ENCODE measurements at regions not wholly inside any gene's neighbourhood (a gene's known extent, or its start where the extent isn't known, plus 50 kb on each side); places are given as distances from the start of the nearest gene placed in this dataset.

DNA sequence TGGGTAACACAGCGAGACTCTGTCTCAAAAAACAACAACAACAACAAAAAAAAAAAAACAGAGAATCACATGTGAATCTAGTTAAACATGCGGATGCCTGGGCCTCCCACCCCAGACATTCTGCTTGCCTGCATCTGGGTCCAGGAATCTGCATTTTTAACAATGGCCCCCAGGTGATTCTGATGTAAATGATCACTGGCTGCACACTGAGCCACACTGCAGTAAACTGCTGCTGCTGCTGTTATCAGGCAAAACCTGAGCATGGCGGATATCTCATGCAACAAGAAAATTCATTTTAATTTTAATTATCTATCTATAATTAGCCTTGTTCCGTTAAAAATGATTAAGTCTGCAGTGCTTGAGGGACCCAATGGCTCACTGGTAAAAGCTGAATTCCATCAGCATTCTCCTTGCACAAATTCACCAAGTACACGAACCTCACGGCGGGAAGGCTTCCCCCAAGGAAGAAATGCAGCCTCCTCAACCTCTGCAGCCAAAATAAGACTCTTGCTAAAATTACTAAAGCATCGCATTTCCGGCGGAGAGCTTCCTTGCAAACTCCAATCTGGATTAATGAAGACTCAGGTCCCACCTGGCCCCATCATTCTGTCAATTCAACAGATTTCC is 81.6 kb upstream of the SNX9 start:
- H3K4me3 Mint-ChIP-seq (ENCODE audit: low read depth): no peak overlapping the region
- TF ChIP-seq, protein P1, sequence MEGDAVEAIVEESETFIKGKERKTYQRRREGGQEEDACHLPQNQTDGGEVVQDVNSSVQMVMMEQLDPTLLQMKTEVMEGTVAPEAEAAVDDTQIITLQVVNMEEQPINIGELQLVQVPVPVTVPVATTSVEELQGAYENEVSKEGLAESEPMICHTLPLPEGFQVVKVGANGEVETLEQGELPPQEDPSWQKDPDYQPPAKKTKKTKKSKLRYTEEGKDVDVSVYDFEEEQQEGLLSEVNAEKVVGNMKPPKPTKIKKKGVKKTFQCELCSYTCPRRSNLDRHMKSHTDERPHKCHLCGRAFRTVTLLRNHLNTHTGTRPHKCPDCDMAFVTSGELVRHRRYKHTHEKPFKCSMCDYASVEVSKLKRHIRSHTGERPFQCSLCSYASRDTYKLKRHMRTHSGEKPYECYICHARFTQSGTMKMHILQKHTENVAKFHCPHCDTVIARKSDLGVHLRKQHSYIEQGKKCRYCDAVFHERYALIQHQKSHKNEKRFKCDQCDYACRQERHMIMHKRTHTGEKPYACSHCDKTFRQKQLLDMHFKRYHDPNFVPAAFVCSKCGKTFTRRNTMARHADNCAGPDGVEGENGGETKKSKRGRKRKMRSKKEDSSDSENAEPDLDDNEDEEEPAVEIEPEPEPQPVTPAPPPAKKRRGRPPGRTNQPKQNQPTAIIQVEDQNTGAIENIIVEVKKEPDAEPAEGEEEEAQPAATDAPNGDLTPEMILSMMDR (IDR thresholded peaks at IDR 0.05; ENCODE audit: unreplicated experiment): no peak
- DNase-seq (ENCODE audit: low spot score, unreplicated experiment): no peak
- H3K4me1 Mint-ChIP-seq (ENCODE audit: low read depth): no peaks in the 10 kb centered on the region
- H3K27me3 Mint-ChIP-seq: peaks cover 6% of the 10 kb centered on the region
- H3K27ac Mint-ChIP-seq: no peak overlapping the region
- peaks cover 18% of the 10 kb centered on the region for H3K9me3 Mint-ChIP-seq (ENCODE audit: low read depth)
- no peaks in the 10 kb centered on the region for H3K36me3 Mint-ChIP-seq (ENCODE audit: insufficient read depth)

DNA sequence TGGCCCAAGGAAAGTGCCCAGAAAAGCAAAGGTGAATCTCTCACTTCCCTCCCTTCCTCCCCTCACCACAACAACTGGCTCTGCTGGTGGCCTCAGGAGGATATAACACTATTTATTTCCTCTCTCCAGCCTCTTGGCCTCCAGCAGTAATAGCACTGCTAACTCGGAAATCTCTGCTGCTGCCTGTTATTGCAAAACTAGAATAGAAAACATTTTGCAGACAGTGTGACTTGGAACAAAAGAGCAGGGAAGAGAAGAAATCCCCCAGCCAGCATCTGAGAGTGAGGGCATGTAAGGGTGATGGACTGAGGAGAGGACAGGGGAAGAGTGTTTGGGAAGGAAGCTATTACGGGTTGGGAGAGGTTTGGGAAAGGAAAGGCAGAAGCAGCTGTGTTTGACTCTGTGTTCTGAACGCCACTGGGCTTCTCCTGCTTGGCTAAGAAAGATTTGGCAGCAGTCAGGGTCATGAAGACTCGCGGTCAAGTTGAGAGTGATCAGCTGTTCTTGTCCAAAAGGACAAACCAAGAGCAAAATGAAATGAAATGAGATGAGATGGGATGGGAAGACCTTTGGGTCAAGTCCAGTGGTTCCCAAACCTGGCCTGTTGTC is 81.0 kb upstream of the SNX9 start:
- Mint-ChIP-seq H3K9me3 (ENCODE audit: low read depth) (peaks cover 18% of the 10 kb centered on the region), H3K36me3 (ENCODE audit: insufficient read depth) (no peaks in the 10 kb centered on the region), H3K27me3 (peaks cover 6% of the 10 kb centered on the region), H3K27ac (no peak overlapping the region), H3K4me3 (ENCODE audit: low read depth) (no peak overlapping the region), H3K4me1 (ENCODE audit: low read depth) (no peaks in the 10 kb centered on the region)
- DNase-seq (ENCODE audit: low spot score, unreplicated experiment): no peak
- TF ChIP-seq, protein P1 (IDR thresholded peaks at IDR 0.05; ENCODE audit: unreplicated experiment): no peak

- no peak overlapping the region for H3K27ac Mint-ChIP-seq
- no peak for DNase-seq (ENCODE audit: low spot score, unreplicated experiment)
- H3K4me3 Mint-ChIP-seq (ENCODE audit: low read depth): no peak overlapping the region
Measured at GRCh38 chr6:157744102-157744601, 78.9 kb upstream of the SNX9 start.

DNA sequence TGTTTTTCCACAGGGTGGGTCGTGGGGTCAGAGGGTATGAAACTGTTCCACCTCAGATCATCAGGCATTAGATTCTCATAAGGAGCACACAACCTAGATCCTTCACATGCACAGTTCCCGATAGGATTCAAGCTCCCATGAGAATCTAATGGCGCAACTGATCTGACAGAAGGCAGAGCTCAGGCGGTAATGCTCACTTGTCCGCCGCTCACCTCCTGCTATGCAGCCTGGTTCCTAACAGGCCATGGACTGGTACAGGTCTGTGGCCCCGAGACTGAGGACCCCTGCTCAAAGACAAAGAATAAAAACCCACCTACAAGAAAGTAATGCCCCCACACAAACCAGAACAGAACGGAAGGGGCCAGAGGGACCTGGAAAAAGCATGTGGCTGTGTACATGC is 76.1 kb upstream of the SNX9 start:
- H3K9me3 Mint-ChIP-seq (ENCODE audit: low read depth): peaks cover 3% of the 10 kb centered on the region
- DNase-seq (ENCODE audit: low spot score, unreplicated experiment): no peak
- H3K4me1 Mint-ChIP-seq (ENCODE audit: low read depth): no peaks in the 10 kb centered on the region
- H3K36me3 Mint-ChIP-seq (ENCODE audit: insufficient read depth): no peaks in the 10 kb centered on the region
- no peak overlapping the region for H3K27ac Mint-ChIP-seq
- no peak overlapping the region for H3K4me3 Mint-ChIP-seq (ENCODE audit: low read depth)
- TF ChIP-seq, protein P1 (IDR thresholded peaks at IDR 0.05; ENCODE audit: unreplicated experiment): no peak
- H3K27me3 Mint-ChIP-seq: peaks cover 3% of the 10 kb centered on the region

More at GRCh38 chr6:157744102-157744601, 78.9 kb upstream of the SNX9 start:
- TF ChIP-seq, protein P1 (IDR thresholded peaks at IDR 0.05; ENCODE audit: unreplicated experiment): no peak
- no peaks in the 10 kb centered on the region for H3K4me1 Mint-ChIP-seq (ENCODE audit: low read depth)
- H3K36me3 Mint-ChIP-seq (ENCODE audit: insufficient read depth): no peaks in the 10 kb centered on the region
- peaks cover 6% of the 10 kb centered on the region for H3K27me3 Mint-ChIP-seq
- peaks cover 2% of the 10 kb centered on the region for H3K9me3 Mint-ChIP-seq (ENCODE audit: low read depth)

GRCh38 chr6:157747370-157747769 is 75.7 kb upstream of the SNX9 start:
- H3K4me1 Mint-ChIP-seq (ENCODE audit: low read depth): no peaks in the 10 kb centered on the region
- no peak for DNase-seq (ENCODE audit: low spot score, unreplicated experiment)
- peaks cover 7% of the 10 kb centered on the region for H3K9me3 Mint-ChIP-seq (ENCODE audit: low read depth)
- H3K36me3 Mint-ChIP-seq (ENCODE audit: insufficient read depth): no peaks in the 10 kb centered on the region
- TF ChIP-seq, protein P1 (IDR thresholded peaks at IDR 0.05; ENCODE audit: unreplicated experiment): no peak
- no peak overlapping the region for H3K27ac Mint-ChIP-seq
- no peaks in the 10 kb centered on the region for H3K27me3 Mint-ChIP-seq
- no peak overlapping the region for H3K4me3 Mint-ChIP-seq (ENCODE audit: low read depth)
